SHP77 (cell line): ENCODE measurements at regions not wholly inside any gene's neighbourhood (a gene's known extent, or its start where the extent isn't known, plus 50 kb on each side); places are given as distances from the start of the nearest gene placed in this dataset.

ENCODE experiments used
- DNase-seq, 2 experiments: peaks; one replicate each; lab custom pipeline; 2025; lab: John Stamatoyannopoulos, UW

- no peak for DNase-seq
Observed at GRCh38 chrX:8319359-8319758, 145.3 kb upstream of the VCX3B start.

GRCh38 chrX:8323356-8323755, 141.3 kb upstream of the VCX3B start:
- DNase-seq = no peak

- DNase-seq = no peak
Observed at GRCh38 chrX:8341814-8342590, 122.6 kb upstream of the VCX3B start.

- no peak for DNase-seq
Observed at GRCh38 chrX:8345473-8345872, 119.2 kb upstream of the VCX3B start.

- DNase-seq = no peak
Observed at GRCh38 chrX:8346060-8346459, 118.6 kb upstream of the VCX3B start.

- DNase-seq = no peak
Observed at GRCh38 chrX:8346892-8347291, 117.7 kb upstream of the VCX3B start.

- DNase-seq = no peak
Observed at GRCh38 chrX:8349816-8350544, 114.7 kb upstream of the VCX3B start.

- DNase-seq = no peak
Observed at GRCh38 chrX:8358302-8358701, 106.3 kb upstream of the VCX3B start.

GRCh38 chrX:8364369-8365141, 100.1 kb upstream of the VCX3B start:
- DNase-seq = peak; percentile 19 to 25

GRCh38 chrX:8366481-8366880, 98.1 kb upstream of the VCX3B start:
- DNase-seq = no peak

GRCh38 chrX:8374041-8374825, 90.4 kb upstream of the VCX3B start:
- no peak for DNase-seq

GRCh38 chrX:8377041-8377440, 87.6 kb upstream of the VCX3B start:
- DNase-seq = no peak

GRCh38 chrX:8390771-8391170, 73.9 kb upstream of the VCX3B start:
- DNase-seq = no peak

GRCh38 chrX:8403988-8404387, 60.6 kb upstream of the VCX3B start:
- no peak for DNase-seq

- DNase-seq = no peak
Observed at GRCh38 chrX:8404471-8404870, 60.2 kb upstream of the VCX3B start.

GRCh38 chrX:8404926-8405325, 59.7 kb upstream of the VCX3B start:
- no peak for DNase-seq

GRCh38 chrX:8405631-8406030, 59.0 kb upstream of the VCX3B start:
- no peak for DNase-seq

GRCh38 chrX:8413279-8413678, 51.4 kb upstream of the VCX3B start:
- no peak for DNase-seq
